Activated CD4-positive, alpha-beta T cell treated with anti-CD3 and anti-CD28 coated beads for 48 hours (primary cell): ENCODE measurements at regions not wholly inside any gene's neighbourhood (a gene's known extent, or its start where the extent isn't known, plus 50 kb on each side); places are given as distances from the start of the nearest gene placed in this dataset.

Experiments
- DNase-seq: peaks from one replicate; pipeline ENCODE4 v3.0.0-alpha.2; 2020

DNA sequence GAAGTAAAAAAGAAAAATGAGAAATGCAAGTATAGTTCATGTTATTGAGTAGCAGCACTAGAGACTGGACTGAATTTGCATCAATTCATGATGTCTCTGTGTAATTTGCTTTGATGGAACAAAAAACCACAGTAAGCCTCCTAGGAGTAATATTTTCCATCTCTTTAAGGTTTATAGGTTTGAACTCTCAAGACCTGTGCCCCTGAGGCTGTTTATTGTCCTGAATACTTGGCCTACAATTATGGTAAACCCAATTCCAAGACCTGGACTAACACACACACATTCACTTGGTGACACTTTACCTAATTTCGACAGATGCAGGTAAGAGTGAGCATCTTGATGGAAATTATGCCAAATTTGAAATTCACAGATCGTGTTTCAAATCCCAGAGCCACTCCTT lies 71.8 kb upstream of the ZNF521 start:
- DNase-seq, result no peak

DNA sequence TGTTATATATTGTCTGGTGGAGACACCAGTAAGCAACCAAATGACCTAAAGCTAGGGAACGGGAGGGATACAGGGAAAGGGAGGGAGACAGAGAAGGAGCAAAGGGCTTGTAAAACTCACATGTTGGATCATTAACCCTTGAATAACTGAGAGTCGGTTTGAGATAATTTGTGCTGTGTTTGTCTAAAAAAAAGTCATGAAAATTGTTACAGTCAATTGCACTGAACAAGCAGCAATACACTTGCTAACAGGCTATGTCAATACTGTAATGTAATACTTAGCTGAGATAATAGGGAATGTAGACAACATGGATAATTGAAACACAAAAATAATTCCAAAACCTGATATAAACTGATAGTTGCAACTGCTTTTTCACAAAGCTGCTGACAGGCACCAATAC lies 71.3 kb upstream of the ZNF521 start:
- DNase-seq, result no peak

DNA sequence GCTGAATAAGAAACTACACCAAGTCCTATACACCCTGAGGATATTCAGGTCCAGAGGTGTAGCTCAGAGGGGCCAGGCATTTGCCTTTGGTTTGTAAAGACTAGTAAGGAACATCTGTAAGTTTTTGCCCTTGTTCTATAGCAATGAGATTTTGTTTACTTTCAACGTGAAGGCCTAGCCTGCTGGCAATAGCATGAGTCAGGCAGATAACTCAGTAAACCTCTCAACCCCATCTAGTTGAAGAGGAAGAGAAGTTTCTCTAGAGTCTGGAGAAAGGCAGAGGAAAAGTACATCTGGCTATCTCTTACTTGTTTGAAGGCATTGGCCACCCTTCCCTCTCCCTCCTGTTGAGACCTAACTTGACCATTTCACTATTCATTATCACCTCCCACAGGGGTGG lies 70.3 kb upstream of the ZNF521 start:
- DNase-seq, result no peak

DNA sequence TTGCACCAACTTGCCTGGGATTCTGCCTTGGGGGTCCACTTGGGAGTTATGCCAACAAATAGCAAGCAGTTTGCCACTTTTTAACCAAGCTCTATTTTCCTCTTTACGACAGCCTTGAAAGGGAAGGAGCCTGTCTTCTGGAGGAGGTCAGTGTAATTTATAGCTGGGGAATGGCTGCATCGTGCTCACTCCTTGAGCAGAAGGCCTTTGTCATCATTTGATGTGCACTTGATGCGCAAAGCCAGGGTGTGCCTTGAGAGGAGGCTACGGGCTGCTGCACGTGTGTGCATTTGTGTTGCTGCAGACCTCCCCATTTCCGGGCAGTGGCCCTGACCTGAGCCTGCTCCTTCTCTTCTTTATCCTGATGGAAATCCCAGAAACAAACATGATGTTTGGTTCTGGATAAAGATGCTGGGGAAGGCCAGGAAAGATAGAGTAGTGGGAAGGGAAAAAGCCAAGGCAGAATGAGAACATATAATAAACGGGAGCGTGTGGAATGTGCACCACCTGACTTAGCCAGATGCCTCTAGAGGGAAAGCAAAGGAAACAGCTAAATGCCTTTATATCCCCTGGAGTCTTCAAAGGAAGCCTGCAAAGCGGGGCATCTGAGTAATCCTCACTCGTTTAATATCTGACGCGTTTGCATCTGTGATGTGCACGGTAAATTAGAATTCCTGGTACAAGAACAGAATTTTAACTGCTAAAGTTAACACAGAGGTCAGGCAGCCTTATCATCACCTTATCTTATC lies 68.3 kb upstream of the ZNF521 start:
- DNase-seq, result no peak

DNA sequence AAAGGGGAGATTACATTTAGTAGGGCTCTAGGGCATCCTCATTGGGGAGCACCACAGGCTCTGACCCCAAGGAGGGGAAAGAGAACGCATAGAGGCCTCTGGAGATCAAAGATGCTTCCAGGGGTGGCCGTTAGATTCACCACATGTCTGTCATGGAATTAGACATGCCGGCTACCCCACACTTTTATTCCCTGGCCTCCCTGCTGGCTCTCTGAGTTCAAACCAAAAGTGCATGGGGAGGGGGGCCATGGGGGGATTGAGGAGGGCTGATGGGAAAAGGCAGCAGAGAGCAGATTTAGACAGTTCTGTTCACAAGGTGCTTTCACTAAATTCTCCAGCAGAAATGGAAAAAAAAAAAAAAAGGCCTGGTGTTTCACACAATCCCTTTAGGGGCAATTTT lies 64.4 kb upstream of the ZNF521 start:
- DNase-seq, result no peak

DNA sequence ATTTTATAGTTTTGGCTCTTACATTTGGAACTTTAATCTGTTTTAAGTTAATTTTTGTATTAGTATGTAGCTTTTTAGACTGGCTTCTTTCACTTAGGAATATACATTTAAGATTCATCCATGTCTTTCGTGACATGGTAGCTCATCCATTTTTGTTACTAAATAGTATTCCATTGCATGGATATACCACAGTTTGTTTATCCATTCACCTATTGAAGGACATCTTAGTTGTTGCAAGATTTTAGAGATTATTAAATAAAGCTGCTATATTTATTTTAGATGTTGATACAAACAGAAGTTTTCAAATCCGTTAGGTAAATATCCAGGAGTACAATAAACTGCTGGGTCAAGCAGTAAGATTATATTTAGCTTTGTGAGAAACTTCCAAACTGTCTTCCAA lies 58.0 kb upstream of the ZNF521 start:
- DNase-seq, result no peak

DNA sequence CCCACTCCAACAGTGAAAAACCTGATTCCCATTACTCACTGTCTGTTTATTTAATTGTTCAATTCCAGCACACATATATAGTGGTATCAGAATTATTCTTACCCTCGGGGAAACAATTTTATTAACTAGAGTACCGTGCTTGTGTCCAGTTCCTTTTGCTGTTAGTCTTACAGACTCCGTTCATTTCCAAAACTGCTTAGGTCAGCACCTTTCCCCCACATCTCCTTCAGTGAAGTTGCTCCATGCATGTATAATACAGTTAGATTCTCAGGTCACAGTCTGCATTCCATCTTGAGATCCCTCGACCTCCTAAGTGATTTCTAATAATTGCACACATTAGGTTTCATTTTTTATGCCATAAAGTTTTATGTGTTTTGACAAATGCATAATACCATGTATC lies 56.3 kb upstream of the ZNF521 start:
- no peak for DNase-seq
